ENCODE measurements at regions not wholly inside any gene's neighbourhood (a gene's known extent, or its start where the extent isn't known, plus 50 kb on each side); places are given as distances from the start of the nearest gene placed in this dataset.

DNA sequence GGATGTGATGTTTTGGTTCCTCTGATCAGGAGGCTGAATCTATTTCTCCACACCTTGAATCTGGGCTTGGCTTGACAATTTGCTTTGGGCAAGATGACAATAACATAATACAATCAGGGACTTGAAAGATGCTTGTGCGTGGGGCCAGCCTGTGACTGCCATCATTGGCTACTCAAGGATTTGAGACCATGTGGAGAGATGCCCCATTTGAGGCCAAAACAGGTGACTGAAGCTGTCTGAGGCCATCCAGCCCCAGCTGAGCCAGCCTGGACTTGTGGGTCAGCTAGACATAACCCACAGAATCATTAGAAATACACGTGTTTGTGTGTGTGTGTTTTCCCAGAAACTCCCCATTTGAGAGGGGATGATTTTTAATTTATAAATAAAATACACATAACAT lies 421.5 kb downstream of the PTPRU start:
- H3K27ac ChIP-seq, result no peak overlapping the region
- ChIA-PET POLR2A (ENCODE audit: low non-redundant PET) (no interaction called here), CTCF (no interaction called here)
- TF ChIP-seq, protein P1, sequence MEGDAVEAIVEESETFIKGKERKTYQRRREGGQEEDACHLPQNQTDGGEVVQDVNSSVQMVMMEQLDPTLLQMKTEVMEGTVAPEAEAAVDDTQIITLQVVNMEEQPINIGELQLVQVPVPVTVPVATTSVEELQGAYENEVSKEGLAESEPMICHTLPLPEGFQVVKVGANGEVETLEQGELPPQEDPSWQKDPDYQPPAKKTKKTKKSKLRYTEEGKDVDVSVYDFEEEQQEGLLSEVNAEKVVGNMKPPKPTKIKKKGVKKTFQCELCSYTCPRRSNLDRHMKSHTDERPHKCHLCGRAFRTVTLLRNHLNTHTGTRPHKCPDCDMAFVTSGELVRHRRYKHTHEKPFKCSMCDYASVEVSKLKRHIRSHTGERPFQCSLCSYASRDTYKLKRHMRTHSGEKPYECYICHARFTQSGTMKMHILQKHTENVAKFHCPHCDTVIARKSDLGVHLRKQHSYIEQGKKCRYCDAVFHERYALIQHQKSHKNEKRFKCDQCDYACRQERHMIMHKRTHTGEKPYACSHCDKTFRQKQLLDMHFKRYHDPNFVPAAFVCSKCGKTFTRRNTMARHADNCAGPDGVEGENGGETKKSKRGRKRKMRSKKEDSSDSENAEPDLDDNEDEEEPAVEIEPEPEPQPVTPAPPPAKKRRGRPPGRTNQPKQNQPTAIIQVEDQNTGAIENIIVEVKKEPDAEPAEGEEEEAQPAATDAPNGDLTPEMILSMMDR (conservative IDR thresholded peaks at IDR 0.05; ENCODE audit: low read depth), result no peak
- no peak for DNase-seq (ENCODE audit: low spot score)

DNA sequence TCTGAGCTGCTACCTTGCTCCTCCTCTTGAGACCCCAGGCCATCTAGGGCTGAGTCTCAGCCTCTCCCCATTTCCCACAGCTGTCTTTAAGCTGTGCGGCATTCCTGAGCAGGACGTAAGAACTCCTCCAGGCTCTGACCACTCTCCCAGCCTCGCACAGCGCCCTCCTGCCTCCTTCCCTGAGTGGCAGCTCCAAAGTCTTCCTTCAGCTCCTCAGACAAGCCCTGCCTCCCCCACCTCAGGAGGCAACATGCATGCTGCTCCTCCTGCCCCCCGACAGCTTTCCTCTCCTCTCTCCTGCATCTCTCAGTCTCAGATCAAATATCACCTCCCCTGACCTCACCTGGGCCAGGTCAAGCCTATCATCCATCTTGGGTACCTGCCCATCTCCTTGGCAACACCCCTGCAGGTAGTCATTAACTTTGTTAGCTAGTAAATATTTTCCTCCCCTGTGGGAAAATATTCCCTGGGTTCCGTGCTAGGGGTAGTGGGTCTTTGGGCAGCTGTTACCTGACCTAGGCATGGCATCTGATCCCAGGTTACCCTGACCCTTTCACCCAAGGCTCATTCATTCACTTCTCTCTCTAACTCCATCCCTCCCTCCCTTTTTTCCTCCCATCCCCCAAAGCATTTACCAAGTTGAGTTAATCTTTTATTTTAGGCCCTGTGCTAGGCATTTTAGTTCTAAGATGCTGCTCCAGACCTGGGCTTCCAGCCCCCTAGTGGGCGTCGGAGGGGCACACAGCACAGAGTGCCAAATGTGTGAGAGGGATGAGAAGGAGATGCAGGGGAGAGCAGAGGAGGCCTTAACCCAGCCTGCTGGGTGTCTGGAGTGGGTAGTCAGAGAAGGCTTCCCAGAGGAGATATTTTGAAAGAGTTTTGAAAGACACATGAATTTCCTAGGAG lies 419.9 kb downstream of the PTPRU start:
- TF ChIP-seq, protein P1 (conservative IDR thresholded peaks at IDR 0.05; ENCODE audit: low read depth), result no peak
- no peak overlapping the region for H3K27ac ChIP-seq
- ChIA-PET POLR2A (ENCODE audit: low non-redundant PET) (no interaction called here), CTCF (interaction anchor here (0.6 kb wide), 1 partner anchor 50 kb away, joined by 3 read pairs; no protein-coding TSS in a partner anchor)
- DNase-seq (ENCODE audit: low spot score), result no peak

DNA sequence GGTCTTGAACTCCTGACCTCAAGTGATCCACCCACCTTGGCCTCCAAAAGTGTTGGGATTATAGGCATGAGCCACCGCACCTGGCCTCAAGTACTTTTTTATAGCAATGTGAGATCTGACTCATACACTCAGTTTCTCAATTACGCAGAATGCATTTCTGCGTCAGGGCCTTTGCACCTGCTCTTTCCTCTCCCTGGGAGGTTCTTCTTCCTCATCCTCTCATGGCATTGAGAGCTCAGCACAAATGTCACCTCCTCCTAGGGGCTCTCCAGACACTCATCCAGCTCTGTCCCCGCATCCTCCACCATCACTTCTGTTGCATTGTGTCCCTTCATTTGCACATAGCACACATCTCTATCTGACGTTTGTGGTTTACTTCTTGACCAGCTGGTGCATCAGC lies 418.8 kb downstream of the PTPRU start:
- no peak for DNase-seq (ENCODE audit: low spot score)
- ChIA-PET CTCF (no interaction called here), POLR2A (ENCODE audit: low non-redundant PET) (no interaction called here)
- TF ChIP-seq, protein P1 (conservative IDR thresholded peaks at IDR 0.05; ENCODE audit: low read depth), result no peak
- no peak overlapping the region for H3K27ac ChIP-seq

DNA sequence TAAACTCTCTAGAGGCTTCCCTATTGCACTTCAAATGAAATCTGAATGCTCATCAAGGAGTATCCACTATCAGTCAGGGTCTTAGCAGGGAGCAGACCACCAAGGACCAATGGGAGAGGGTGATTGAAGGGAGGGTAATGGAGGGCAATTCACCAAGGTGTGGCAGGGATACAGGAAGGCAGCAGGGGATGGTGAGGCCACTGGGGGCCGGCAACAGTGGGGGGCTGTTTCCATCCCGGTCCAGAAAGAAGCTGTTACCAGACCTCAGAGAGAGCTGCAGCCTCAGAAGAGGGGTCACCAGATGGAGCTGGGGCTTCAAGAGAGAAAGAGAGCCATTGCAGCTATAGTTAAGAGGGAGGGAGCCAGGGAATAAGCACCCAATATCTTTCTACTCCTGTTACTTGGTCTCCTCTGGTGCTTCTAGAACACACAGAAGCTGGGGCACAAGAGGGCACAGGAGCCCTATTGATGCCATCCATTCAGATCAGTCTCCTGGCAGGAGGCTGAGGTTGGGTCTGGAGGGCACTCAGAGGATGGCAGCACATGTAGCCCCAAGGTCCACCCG lies 417.6 kb downstream of the PTPRU start:
- TF ChIP-seq, protein P1 (conservative IDR thresholded peaks at IDR 0.05; ENCODE audit: low read depth), result no peak
- CTCF ChIA-PET, result interaction anchor here (0.5 kb wide), 1 partner anchor 457 kb away, joined by 3 read pairs; no protein-coding TSS in a partner anchor
- no peak for DNase-seq (ENCODE audit: low spot score)
- H3K27ac ChIP-seq, result no peak overlapping the region
- POLR2A ChIA-PET (ENCODE audit: low non-redundant PET), result no interaction called here

DNA sequence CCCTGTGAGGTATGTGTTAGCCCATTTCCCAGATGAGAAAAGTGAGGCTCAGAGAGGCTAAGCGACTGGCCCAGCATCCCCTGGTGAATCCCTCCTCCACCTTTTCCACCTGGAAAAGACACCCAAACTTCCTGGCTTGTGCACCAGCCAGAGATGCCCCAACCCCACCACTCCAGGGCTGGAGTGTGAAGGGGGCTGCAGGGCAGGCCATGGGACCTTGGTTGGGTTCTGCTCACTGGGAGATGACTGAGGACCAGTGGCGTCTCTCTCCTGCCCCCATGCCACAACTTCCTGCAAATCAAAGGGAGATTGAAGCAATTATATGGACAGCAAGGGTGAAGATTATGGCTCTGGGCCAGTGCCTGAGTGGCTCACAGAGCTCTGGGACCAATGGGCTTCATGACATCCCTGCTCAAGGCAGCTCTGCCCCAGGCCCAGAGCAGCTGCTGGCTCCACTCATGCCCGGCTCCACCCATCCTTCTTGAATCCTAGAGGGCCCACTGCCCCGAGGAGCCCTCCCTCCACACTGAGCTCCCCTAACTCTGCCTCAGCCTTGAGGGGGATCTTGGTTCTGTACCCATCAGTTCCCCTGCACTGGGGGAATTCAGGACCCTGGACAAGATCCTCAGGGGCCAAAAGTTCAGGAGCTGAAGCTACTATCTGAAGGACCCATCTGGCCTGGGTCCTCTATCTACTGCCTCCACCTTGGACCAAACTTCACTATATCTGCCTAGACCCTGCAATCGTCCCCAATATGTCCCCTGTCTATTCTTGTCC lies 416.9 kb downstream of the PTPRU start:
- DNase-seq (ENCODE audit: low spot score), result no peak
- H3K27ac ChIP-seq, result no peak overlapping the region
- TF ChIP-seq, protein P1 (conservative IDR thresholded peaks at IDR 0.05; ENCODE audit: low read depth), result no peak
- POLR2A ChIA-PET (ENCODE audit: low non-redundant PET), result no interaction called here
- CTCF ChIA-PET, result no interaction called here

All from RWPE1 (cell line).